Thoracic aorta (tissue), 2 donors: ENCODE measurements at regions not wholly inside any gene's neighbourhood (a gene's known extent, or its start where the extent isn't known, plus 50 kb on each side); places are given as distances from the start of the nearest gene placed in this dataset.

ENCODE experiments used
- ATAC-seq: fragments of 150-250 bp; one replicate; pipeline ENCODE4 v1.8.0; 2017; ENCODE audit warnings: low read depth; ENCODE audit not compliant: insufficient number of reproducible peaks, low FRiP score
- DNase-seq: peaks from one replicate; pipeline ENCODE4 v3.0.0-alpha.2; 2020; ENCODE audit warnings: low spot score
- H3K27ac ChIP-seq, 2 donors: fragments of 200-600 bp; sonication (generic); 1 replicate in 1 of 2; 2 replicates in 1 of 2; pipeline ENCODE4 v1.5.1; 2016; ENCODE audit warnings: mild to moderate bottlenecking in 2 of 2, moderate library complexity in 2 of 2
- H3K27me3 ChIP-seq: fragments of 200-600 bp; sonication (generic); replicated peaks from 2 replicates; pipeline ENCODE4 v1.6.0; 2016; ENCODE audit warnings: mild to moderate bottlenecking; ENCODE audit not compliant: insufficient read depth
- H3K36me3 ChIP-seq: fragments of 200-600 bp; sonication (generic); one replicate; pipeline ENCODE4 v1.5.1; 2016
- H3K4me1 ChIP-seq, 2 donors: fragments of 200-600 bp; sonication (generic); 1 replicate in 1 of 2; 2 replicates in 1 of 2; pipeline versions ENCODE4 v1.5.1 to v1.6.0; 2016; ENCODE audit warnings: low read depth in 2 of 2, mild to moderate bottlenecking in 1 of 2; ENCODE audit not compliant: control insufficient read depth in 1 of 2
- H3K4me3 ChIP-seq: fragments of 200-600 bp; sonication (generic); 2 replicates; pipeline ENCODE4 v1.5.1; 2016; ENCODE audit warnings: mild to moderate bottlenecking
- H3K9me3 ChIP-seq: fragments of 200-600 bp; sonication (generic); 2 replicates; pipeline ENCODE4 v1.5.1; 2016
- TF ChIP-seq, protein P1 (sequence below): fragments of 200-600 bp; sonication (generic); IDR thresholded peaks from one replicate; pipeline ENCODE4 v1.5.1; 2019; ENCODE audit warnings: antibody characterized with exemption

DNA sequence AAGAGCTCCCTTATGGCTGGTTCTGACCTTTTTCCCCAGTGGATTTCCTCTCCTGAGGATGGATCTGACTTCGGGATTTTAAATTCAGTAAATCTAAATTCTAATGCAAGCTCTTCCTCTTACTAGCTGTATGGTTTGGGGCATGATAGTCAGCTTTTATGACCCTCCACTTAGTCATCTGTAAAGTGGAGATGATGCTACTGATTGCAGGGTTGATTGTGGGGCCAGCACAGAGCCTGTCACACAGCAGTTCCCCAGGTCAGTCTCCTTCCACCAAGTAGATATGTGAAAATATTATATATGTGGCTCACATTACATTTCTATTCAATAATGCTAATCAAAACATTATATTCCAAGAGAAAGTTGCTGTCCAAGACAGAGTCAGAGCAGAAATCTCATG lies 141.3 kb upstream of the UBE2E1 start:
- no peak overlapping the region for H3K4me3 ChIP-seq
- no peaks in the 10 kb centered on the region for H3K36me3 ChIP-seq
- H3K9me3 ChIP-seq: no peaks in the 10 kb centered on the region
- DNase-seq (no peak), ATAC-seq (no peak)
- H3K27ac ChIP-seq: no peak overlapping the region
- TF ChIP-seq, protein P1, sequence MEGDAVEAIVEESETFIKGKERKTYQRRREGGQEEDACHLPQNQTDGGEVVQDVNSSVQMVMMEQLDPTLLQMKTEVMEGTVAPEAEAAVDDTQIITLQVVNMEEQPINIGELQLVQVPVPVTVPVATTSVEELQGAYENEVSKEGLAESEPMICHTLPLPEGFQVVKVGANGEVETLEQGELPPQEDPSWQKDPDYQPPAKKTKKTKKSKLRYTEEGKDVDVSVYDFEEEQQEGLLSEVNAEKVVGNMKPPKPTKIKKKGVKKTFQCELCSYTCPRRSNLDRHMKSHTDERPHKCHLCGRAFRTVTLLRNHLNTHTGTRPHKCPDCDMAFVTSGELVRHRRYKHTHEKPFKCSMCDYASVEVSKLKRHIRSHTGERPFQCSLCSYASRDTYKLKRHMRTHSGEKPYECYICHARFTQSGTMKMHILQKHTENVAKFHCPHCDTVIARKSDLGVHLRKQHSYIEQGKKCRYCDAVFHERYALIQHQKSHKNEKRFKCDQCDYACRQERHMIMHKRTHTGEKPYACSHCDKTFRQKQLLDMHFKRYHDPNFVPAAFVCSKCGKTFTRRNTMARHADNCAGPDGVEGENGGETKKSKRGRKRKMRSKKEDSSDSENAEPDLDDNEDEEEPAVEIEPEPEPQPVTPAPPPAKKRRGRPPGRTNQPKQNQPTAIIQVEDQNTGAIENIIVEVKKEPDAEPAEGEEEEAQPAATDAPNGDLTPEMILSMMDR: no peak
- peaks cover 0 to 23% of the 10 kb centered on the region in 2 donors for H3K4me1 ChIP-seq
- H3K27me3 ChIP-seq: no peaks in the 10 kb centered on the region

DNA sequence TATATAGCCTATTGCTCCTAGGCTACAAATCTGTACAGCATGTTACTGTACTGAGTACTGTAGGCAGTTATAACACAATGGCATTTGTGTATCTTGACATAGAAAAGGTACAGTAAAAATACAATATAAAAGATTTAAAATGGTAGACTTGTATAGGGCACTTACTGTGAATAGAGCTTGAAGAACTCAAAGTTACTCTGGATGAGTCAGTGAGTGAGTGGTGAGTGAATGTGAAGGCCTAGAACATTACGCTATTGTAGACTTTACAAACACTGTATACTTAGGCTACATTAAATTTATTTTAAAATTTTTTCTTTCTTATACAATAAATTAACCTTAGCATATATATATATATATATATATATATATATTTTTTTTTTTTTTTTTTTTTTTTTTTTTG lies 140.0 kb upstream of the UBE2E1 start:
- TF ChIP-seq, protein P1: no peak
- no peak for ATAC-seq

DNA sequence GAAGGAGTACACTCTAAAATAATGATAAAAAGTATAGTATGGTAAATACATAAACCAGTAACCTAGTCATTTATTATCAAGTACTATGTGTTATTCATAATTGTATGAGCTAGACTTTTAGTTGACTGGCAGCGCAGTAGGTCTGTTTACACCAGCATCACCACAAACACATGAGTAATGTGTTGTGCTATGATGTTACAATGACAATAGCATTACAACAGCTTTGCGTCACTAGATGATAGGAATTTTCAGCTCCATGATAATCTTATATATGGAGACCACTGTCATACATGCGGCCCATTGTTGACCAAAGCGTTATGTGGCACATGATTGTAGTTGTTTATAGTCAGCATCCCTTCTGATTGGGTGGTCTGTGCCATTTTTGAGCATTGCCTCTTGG lies 138.9 kb upstream of the UBE2E1 start:
- peaks cover 3 to 23% of the 10 kb centered on the region in 2 donors for H3K4me1 ChIP-seq
- H3K4me3 ChIP-seq: no peak overlapping the region
- ATAC-seq (no peak), DNase-seq (no peak)
- no peak overlapping the region for H3K27ac ChIP-seq
- H3K27me3 ChIP-seq: no peaks in the 10 kb centered on the region
- H3K9me3 ChIP-seq: no peaks in the 10 kb centered on the region
- no peaks in the 10 kb centered on the region for H3K36me3 ChIP-seq
- TF ChIP-seq, protein P1: no peak

More for the DNA sequence above, 140.0 kb upstream of the UBE2E1 start:
- no peak overlapping the region for H3K27ac ChIP-seq
- no peak for DNase-seq
- no peaks in the 10 kb centered on the region for H3K9me3 ChIP-seq
- H3K27me3 ChIP-seq: no peaks in the 10 kb centered on the region
- H3K4me3 ChIP-seq: no peak overlapping the region
- peaks cover 0 to 23% of the 10 kb centered on the region in 2 donors for H3K4me1 ChIP-seq
- H3K36me3 ChIP-seq: no peaks in the 10 kb centered on the region

DNA sequence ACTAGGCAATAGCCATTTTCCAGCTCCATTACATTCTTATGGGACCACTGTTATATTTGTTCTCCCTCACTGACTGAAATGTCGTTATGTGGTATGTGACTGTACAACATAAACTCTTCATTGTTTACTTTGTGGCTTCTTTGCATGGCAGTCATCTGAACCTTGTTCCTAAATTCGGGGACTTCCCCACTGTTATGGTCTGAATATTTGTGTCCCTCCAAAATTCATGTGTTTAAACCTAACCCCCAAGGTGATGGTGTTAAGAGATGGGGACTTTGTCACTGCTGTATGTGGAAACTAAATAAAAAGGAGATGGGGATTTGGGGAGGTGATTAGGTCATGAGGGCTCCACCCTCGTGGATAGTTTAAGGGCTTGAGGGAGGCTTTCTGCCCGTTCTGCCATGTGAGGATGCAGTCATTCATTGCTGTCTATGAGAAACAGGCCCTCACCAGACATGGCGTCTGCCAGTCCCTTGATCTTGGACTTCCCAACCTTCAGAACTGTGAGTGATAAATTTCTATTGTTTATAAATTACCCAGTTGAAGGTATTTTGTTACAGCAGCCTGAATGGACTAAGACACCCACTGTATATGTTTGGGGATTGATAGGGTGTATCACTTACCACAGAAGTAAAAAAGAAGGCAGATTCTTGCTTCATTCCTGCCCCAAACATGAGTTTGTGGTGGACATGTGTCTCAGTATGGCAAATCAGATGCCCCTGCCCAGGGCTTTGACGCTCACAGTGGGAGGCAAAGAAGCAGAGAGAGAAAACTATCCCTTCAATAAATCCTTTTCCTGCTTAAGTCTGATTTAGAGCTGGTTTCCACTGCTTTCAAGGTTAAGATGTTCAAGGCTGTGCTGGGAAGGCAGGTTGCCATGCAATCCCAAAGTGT lies 138.0 kb upstream of the UBE2E1 start:
- Histone ChIP-seq H3K4me1 (peaks cover 3 to 21% of the 10 kb centered on the region in 2 donors), H3K36me3 (no peaks in the 10 kb centered on the region), H3K27me3 (no peaks in the 10 kb centered on the region), H3K27ac (no peak overlapping the region), H3K4me3 (no peak overlapping the region), H3K9me3 (no peaks in the 10 kb centered on the region)
- ATAC-seq (no peak), DNase-seq (no peak)
- TF ChIP-seq, protein P1: no peak

DNA sequence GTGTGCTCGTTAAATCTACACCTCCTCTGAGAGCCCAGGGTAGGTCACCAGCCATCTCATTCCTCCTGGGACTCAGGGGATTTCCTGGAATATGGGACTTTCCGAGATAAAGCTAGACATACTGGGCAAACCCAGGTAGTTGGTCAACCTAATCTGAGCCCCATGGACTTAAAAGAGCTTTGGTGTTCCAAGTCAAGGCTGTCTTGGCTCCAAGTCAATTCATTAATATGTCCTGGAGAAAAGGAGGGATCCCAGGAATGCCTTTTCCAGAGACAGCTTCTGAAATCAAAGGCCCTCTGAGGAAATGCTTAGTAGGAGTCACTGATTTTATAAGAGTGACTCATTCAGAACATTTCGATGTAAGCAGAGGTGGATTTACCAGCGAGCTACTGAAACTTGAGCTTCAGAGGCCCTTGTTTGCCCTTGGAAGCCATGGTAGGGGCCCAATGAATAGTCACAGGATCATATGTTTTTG lies 137.3 kb upstream of the UBE2E1 start:
- H3K36me3 ChIP-seq: no peaks in the 10 kb centered on the region
- TF ChIP-seq, protein P1: no peak
- H3K4me1 ChIP-seq: peaks cover 3 to 14% of the 10 kb centered on the region in 2 donors
- H3K9me3 ChIP-seq: no peaks in the 10 kb centered on the region
- H3K27me3 ChIP-seq: no peaks in the 10 kb centered on the region
- no peak for DNase-seq
- ATAC-seq: peak; percentile 31
- no peak overlapping the region for H3K27ac ChIP-seq
- H3K4me3 ChIP-seq: no peak overlapping the region
